ENCODE measurements at regions not wholly inside any gene's neighbourhood (a gene's known extent, or its start where the extent isn't known, plus 50 kb on each side); places are given as distances from the start of the nearest gene placed in this dataset.

DNA sequence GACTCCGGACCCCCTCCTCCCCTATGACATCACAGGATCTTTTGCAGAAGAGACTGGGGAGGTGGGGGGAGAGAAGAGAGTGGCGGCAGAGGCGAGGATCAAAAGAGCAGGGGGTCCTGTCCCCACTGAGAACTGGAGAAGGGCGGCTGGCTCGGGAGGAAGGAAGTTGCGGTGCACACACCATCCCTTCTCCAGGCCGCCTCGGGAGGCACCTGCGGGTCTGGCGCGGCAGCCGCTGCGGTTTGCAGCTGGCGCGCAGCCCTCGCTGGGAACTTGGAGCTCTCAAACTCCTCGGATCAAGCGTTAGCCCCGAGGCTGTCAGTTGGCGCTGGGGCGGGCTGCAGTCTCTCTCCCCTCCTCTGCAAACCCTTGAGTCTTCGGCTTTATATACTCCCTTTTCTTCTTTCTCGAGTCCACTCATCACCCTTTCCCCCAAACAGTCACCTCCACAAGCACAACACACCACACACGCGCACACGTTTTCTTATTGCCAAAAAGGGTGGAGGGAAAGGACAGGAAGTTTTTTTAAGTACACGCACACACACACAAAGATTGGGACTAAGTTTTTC, 180.7 kb downstream of the TBXT start:
- DNase-seq (ENCODE audit: low read depth, low spot score), result no peak

DNA sequence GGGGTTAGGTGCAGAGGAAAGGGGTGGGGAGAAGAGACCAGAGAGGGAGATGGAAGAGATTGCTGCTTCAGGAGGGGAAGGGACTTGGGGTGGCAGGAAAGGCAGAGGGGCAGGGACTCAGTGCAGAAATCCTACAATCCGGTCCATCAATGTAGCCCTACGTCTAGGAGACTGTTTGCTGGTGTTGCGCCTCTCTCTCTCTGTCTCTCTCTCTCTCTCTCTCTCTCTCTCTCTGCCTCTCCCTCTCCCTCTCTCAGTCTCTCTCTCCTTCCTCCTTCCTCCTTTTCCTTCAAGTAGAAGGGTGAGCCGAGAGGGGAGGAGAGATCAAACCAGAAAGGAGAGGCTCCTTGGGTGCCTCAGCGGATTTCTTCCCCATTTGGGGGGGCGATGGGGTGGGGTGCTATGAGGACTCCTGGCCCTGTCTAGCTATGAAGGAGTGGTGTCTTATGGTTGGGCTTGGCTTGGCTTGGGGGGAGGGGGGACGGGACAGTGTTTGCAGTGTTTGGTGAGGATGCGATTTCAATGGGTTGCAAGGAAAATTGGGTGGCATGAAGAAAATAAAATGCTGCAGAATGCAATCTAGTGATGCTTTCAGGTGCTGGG, 181.2 kb downstream of the TBXT start:
- DNase-seq (ENCODE audit: low read depth, low spot score), result no peak

- no peak for DNase-seq (ENCODE audit: low read depth, low spot score)
These were observed 181.8 kb downstream of the TBXT start for GRCh38 chr6:165985806-165986299.

DNA sequence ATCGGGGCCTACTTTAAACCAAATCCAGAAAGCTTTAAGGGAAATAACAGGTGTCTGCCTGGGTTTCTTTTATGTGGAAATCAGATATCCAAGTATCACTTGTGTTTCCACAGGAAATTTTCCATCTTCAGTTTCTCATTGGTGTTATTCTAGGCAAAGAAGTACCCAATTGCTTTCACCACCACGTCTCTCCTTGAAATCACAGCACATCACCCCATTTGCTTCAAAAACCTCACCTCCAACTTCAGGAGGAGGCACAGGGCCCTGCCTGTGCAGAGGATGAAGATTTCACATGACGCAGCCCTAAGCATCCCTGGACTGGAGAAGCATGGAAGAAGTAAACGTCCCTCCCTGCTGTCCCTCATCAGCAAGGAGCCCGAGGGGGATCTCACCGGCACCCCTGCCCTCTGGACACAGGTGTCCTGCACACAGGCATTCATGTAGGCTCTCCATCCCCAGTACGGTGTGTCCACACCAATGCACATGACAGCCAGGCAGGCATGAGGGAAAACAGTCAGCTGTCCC, 182.3 kb downstream of the TBXT start:
- no peak for DNase-seq (ENCODE audit: low read depth, low spot score)

DNA sequence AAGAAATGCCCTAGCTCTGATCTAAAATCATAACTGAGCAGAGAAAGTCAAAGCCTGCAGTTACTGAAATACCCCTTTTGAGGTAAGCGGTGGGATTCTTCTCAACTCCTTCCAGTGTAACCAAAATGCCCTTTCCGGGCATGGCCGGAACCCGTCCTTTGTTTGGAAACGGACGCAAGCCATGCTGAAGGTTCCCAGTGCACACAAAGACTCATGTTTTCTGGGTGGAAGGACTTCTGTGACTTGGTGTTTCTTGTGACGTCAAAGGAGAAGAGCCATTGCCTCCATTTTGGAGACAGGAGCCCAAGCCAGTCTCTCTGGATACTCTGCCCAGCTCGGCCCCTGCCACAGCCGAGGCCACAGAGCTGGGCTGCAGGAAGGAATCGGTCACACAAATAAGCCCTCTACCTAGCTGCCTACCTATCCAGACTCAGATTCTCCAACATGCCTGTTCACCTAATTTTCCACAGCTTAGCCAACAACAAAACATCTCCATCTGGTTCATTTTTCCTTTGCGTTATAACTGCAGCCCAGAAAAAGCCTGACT, 182.8 kb downstream of the TBXT start:
- no peak for DNase-seq (ENCODE audit: low read depth, low spot score)

GRCh38 chr6:165983112-165984072, 184.3 kb downstream of the TBXT start:
- DNase-seq (ENCODE audit: low read depth, low spot score), result no peak

DNA sequence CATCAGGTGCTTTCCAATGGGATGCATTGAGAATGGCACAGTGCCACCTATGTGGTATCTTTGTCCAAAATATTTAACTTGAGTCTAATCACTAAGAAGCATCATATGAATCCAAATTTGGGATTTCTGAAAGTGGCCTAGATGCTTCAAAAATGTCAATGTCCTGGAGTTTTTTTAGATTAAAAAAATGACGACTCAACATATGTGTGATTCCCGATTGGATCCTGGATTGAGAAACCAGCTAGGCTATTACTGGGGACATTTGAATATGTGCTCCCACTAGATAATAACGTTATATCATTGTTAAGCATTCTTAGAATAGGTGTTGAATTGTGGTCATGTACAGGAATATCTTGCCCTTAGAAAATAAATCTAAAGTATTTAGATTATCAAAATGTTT, 189.2 kb downstream of the TBXT start:
- DNase-seq (ENCODE audit: low read depth, low spot score), result no peak

- no peak for DNase-seq (ENCODE audit: low read depth, low spot score)
These were observed 191.0 kb downstream of the TBXT start for GRCh38 chr6:165976684-165977083.

DNA sequence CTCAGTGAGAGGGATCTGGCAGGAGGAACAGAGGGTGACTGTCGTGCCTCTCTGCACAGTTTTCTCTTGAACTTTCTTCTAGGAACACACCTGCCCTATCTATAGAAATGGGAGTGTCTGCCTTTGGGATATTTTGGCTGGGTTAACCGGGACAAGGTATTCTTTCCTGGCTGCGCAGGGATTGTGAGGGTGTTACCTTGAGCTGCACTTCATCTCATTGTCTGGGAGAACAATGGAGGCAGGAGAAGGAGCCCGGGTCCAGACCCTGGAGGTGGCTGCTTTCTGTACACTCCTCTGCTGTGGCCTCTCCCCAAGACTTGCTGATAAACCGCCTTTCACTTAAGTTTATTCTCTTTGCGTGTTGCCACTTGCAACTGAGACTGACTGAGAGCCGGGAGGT, 192.8 kb downstream of the TBXT start:
- no peak for DNase-seq (ENCODE audit: low read depth, low spot score)

DNA sequence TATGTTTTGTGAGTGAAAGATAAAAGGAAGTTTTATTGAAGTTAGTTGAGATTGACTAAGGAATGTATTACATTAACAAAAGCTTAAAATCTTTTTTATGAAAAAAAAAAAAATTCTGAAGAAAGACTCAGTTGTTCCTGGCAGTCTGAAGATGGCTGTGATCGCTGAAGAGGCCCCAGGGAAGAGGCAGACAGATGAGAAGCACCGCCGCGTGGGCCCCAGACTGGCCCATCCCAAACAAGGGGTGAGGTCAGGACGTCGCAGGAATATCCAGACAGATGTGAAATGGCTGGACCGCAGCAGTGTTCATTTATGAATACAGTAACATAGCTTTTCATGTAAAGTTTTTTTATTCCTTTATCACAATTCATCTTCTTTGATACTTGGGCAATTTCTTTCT, 194.2 kb downstream of the TBXT start:
- DNase-seq (ENCODE audit: low read depth, low spot score), result no peak

DNA sequence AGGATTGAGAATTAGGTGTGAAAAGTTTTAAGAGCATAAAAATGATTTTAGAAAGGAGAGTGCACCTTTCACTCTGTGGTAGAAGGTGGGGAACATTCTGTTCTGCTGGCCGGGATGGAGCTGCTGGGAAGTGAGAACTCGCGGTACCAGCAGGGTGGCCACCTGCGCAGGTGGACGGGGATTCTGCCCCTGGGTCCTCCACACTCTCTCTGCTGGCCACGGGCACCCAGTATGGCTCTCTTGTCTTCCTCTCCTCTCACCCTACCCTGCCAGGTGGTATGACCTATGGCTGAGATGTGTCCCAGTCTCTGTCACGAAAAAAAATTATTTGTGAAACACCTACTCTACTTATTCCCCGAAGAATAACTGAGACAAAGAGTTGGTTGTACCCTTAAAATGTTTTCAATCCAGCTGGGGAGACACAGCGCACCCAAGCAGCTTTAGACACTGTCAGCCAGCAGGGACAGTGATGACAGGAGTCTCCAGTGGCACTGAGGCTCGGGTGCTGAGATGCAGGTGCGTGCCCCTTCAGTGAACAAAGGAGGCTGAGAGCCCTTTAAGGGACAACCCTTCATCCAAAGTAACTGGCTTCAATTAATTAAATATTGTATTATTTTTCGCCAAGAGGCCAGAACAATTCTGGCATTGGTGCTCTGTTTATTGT, 195.4 kb downstream of the TBXT start:
- no peak for DNase-seq (ENCODE audit: low read depth, low spot score)

- no peak for DNase-seq (ENCODE audit: low read depth, low spot score)
These were observed 196.4 kb downstream of the TBXT start for GRCh38 chr6:165971202-165971601.

DNA sequence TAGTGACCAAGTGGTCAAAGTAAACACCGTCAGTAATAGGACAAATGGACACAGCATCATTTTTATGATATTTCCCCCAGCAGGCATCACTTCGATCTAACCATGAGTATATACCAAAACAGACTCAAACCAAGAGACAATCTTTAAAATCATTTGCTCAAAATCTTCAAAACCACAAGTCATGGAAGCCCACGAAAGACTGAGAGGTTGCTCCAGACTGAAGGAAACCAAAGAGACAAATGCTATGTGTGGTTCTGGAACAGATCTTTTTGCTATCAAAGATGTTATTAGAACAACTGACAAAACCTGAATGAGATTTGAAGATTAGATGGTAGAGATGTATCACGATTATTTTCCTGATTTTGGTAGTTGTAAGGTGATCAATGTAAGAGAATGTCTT, 197.7 kb downstream of the TBXT start:
- DNase-seq (ENCODE audit: low read depth, low spot score), result no peak

DNA sequence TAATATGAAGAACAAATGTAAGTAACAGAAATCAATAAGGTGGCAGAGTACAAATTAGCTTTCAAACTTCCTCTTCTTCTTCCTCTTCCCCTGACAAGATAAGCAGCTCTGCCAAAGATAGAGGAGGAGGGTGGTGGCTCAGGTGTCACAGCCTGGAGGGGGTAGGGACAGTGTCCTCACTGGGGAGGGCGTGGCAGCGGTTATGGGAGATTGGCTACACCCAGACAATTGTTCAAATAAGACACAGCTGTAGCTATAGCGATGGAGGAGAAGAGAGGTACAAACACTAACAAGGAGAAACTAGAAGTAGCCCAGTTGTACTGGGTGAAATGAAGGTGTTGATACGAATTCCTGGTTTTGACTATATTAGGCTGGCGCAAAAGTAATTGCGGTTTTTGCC, 198.5 kb downstream of the TBXT start:
- DNase-seq (ENCODE audit: low read depth, low spot score), result no peak

GRCh38 chr6:165968408-165968807, 199.2 kb downstream of the TBXT start:
- DNase-seq (ENCODE audit: low read depth, low spot score), result no peak

DNA sequence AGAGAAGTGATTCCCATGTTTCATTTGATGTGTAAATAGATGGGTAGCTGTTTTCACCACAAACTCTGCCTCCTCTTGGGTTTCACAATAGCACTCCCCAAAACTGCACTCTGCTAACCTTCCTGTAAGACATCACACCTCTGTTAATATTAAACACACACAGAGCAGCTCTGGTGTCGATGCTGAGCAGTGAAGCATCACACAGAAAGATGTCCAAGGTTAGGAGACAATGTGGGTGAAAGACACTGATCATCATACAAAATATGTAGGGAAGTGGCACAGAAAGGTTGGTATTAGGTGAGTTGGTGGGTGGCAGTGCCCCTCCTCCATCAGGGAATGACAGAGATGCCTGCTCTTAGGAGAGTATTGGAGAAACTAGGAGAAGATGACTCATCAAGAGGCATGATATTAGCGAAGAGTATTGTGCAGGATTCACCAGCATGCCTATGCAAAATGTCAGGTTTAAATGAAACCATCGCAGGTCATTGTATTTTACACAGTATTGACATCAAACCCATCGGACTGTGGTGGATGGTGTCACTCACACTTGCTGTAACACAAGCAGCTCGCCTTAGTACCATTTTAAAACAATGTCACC, 199.7 kb downstream of the TBXT start:
- DNase-seq (ENCODE audit: low read depth, low spot score), result no peak

- no peak for DNase-seq (ENCODE audit: low read depth, low spot score)
These were observed 203.9 kb downstream of the TBXT start for GRCh38 chr6:165963750-165964149.

GRCh38 chr6:165962366-165962765, 205.3 kb downstream of the TBXT start:
- DNase-seq (ENCODE audit: low read depth, low spot score), result no peak

DNA sequence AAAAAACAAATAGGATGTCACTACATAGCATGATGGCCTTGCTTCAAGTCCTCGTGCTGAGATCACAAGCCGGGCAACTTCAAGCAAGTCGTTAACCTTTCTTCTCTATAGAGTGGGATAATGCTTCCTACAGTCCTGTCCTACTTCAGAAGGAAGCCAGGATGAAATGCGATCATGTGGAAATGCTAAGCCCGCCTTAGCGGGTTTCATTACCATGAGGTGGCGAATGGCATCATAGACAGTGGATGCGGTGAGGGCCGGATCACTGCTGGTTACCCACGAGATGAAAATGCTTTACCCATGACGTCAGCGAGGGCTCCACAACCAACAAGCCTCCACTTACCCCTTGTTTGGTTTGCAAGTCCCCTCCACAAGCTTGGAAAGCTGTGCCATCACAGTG, 206.4 kb downstream of the TBXT start:
- DNase-seq (ENCODE audit: low read depth, low spot score), result no peak

DNA sequence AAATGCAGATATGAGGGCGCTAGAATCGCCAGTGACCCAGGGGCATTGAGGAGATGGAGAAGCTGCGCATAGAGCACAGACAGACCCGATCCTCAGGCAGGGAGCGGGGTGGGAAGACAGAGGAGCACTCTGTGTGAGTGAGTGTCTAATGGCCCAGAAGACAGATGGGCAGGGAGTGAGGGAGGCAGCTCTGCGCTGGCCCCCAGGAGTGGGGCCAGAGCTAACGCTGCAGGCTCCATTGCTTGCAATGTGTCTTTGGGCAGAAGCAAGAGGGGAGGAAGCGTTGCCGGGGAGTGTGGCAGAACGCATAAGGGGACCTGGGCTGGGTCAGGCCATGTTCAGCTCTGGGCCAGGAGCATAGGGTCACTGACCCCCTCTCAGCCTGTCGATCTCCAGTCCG, 207.0 kb downstream of the TBXT start:
- DNase-seq (ENCODE audit: low read depth, low spot score), result no peak

DNA sequence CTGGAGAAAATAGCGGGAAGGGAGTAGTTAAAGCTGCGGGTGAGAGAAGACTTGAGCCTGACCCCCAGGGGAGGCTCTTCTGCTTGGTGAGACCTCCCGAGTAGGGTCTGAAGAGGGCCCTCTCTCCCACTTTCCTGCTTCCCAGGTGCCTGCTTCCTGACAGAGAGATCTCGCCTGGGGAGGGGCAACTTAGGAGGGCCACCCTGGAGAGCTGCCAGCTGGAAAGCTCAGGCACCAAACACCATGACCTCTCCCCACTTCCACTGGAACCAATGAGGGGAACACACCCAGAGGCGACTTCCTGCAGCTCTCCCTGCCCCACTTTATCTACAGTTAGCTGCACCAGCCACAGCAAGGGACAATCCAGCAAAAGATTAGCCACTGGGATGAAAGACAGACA, 208.0 kb downstream of the TBXT start:
- no peak for DNase-seq (ENCODE audit: low read depth, low spot score)
